Left ventricle myocardium inferior (tissue), 1 donor: ENCODE measurements at regions not wholly inside any gene's neighbourhood (a gene's known extent, or its start where the extent isn't known, plus 50 kb on each side); places are given as distances from the start of the nearest gene placed in this dataset.

Source experiments
- DNase-seq: peaks from one replicate; pipeline ENCODE4 v3.0.0-alpha.2; 2020
- H3K27ac ChIP-seq: fragments of 200-600 bp; replicated peaks from 2 replicates; pipeline ENCODE4 v1.8.0; 2021
- H3K27me3 ChIP-seq: fragments of 200-600 bp; 2 replicates; pipeline ENCODE4 v1.8.0; 2021; ENCODE audit warnings: low read depth
- H3K36me3 ChIP-seq: fragments of 200-600 bp; 2 replicates; pipeline ENCODE4 v1.8.0; 2021
- H3K4me1 ChIP-seq: fragments of 200-600 bp; 2 replicates; pipeline ENCODE4 v1.8.0; 2021
- H3K4me3 ChIP-seq: fragments of 200-600 bp; 2 replicates; pipeline ENCODE4 v1.8.0; 2021; ENCODE audit warnings: mild to moderate bottlenecking, moderate library complexity
- H3K9me3 ChIP-seq: fragments of 200-600 bp; replicated peaks from 2 replicates; pipeline ENCODE4 v1.8.0; 2021
- intact Hi-C: fragments of 100-400 bp; cut with micrococcal nuclease; formaldehyde crosslinking; loops from one replicate; pipeline ENCODE4 v1.11.0; 2022
- TF ChIP-seq, protein P1 (sequence below): fragments of 200-600 bp; IDR thresholded peaks from 2 replicates; pipeline ENCODE4 v1.8.0; 2021; ENCODE audit warnings: antibody characterized with exemption, mild to moderate bottlenecking, borderline replicate concordance
- donor health status: DM: no; HTN: yes; CAD: no; lungs with severe emphysema.

DNA sequence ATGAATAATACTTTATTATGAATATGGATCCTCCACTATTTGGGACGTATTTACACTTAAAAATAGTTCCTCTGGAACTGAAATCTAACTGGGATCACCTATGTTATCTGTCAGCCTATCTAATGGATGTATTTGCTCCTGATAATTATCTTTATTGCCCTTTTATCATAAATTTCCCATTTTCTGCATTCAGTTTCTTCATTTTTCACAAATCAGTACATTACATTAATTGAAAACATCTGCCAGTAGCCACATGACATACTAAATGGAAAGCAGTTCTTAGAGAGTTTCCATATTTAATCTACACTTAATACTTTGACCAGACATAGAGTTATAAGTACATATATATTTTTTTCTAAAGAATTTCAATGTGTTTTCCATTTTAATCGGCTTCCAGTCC is 888.8 kb downstream of the SLITRK6 start:
- intact Hi-C loops, result no loop called here
- H3K27me3 ChIP-seq, result no peaks in the 10 kb centered on the region

DNA sequence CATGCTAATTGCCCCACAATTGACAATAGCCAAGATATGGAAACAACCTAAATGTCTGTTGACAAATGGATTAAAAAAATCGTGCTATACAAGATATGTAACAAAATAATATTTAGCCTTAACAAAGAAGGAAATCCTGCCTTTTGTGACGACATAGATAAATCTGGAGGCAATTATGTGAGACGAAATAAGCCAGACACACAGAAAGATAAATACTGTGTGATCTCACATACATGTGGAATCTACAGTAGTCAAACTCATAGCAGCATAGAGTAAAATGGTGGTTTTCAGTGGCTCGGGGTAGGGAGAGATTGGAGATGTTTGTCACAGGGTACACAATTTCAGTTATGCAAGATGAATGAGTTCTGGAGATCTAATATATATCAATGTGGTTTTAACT is 895.8 kb downstream of the SLITRK6 start:
- TF ChIP-seq, protein P1, sequence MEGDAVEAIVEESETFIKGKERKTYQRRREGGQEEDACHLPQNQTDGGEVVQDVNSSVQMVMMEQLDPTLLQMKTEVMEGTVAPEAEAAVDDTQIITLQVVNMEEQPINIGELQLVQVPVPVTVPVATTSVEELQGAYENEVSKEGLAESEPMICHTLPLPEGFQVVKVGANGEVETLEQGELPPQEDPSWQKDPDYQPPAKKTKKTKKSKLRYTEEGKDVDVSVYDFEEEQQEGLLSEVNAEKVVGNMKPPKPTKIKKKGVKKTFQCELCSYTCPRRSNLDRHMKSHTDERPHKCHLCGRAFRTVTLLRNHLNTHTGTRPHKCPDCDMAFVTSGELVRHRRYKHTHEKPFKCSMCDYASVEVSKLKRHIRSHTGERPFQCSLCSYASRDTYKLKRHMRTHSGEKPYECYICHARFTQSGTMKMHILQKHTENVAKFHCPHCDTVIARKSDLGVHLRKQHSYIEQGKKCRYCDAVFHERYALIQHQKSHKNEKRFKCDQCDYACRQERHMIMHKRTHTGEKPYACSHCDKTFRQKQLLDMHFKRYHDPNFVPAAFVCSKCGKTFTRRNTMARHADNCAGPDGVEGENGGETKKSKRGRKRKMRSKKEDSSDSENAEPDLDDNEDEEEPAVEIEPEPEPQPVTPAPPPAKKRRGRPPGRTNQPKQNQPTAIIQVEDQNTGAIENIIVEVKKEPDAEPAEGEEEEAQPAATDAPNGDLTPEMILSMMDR, result no peak
- Histone ChIP-seq H3K4me1 (no peaks in the 10 kb centered on the region), H3K27me3 (no peaks in the 10 kb centered on the region), H3K36me3 (no peaks in the 10 kb centered on the region), H3K27ac (no peak overlapping the region), H3K9me3 (no peaks in the 10 kb centered on the region), H3K4me3 (no peak overlapping the region)
- intact Hi-C loops, result loop anchor here (5.0 kb wide), 1 partner anchor 919 kb away; no protein-coding TSS in a partner anchor
- DNase-seq, result no peak

More for the DNA sequence above, 888.8 kb downstream of the SLITRK6 start:
- no peak for DNase-seq
- Histone ChIP-seq H3K4me3 (no peak overlapping the region), H3K27ac (no peak overlapping the region), H3K9me3 (no peaks in the 10 kb centered on the region), H3K36me3 (no peaks in the 10 kb centered on the region), H3K4me1 (no peaks in the 10 kb centered on the region)
- TF ChIP-seq, protein P1, result no peak

DNA sequence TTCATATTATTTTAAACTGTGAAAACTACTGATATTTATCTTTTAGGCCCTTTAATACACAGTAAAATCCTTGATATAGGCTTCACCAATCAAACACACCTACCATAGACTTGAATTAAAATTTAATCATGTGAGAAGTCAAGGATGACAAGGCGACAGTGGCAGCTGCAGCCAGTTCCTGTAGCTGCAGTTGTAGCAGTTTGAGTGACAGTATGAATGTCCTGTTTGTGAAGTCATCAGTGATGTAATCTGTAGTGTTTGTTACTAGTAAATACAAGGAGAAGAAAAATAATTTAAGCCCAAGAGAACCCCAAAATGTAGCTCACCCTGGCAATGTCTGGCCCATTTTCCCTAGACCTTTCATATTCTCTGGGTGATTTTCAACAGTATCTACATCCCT is 897.0 kb downstream of the SLITRK6 start:
- DNase-seq, result no peak
- intact Hi-C loops, result loop anchor here (5.0 kb wide), 1 partner anchor 920 kb away; no protein-coding TSS in a partner anchor
- no peak overlapping the region for H3K4me3 ChIP-seq

DNA sequence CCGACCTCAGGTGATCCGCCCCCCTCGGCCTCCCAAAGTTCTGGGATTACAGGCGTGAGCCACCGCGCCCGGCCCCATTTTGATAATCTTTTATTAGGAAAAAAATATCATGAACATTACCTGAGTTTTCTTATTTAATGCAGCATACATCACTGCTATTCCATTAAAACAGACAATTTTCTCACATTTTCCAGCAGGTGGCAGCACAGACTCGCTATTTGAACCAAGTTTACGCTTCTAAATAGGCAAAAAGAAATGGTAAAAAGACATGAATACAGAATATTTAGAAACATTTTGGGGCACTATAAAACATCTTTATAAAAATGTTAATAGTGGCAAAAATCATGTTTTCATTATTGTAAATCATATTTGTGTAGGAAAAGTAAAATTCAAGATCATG is 903.1 kb downstream of the SLITRK6 start:
- intact Hi-C loops, result loop anchor here (5.0 kb wide), 1 partner anchor 911 kb away; no protein-coding TSS in a partner anchor
- Histone ChIP-seq H3K9me3 (no peaks in the 10 kb centered on the region), H3K4me1 (no peaks in the 10 kb centered on the region), H3K36me3 (no peaks in the 10 kb centered on the region), H3K4me3 (no peak overlapping the region), H3K27me3 (no peaks in the 10 kb centered on the region), H3K27ac (no peak overlapping the region)
- TF ChIP-seq, protein P1, result peak; percentile 68
- no peak for DNase-seq

More for the DNA sequence above, 897.0 kb downstream of the SLITRK6 start:
- Histone ChIP-seq H3K9me3 (no peaks in the 10 kb centered on the region), H3K27ac (no peak overlapping the region), H3K4me1 (no peaks in the 10 kb centered on the region), H3K27me3 (no peaks in the 10 kb centered on the region), H3K36me3 (no peaks in the 10 kb centered on the region)
- TF ChIP-seq, protein P1, result no peak

DNA sequence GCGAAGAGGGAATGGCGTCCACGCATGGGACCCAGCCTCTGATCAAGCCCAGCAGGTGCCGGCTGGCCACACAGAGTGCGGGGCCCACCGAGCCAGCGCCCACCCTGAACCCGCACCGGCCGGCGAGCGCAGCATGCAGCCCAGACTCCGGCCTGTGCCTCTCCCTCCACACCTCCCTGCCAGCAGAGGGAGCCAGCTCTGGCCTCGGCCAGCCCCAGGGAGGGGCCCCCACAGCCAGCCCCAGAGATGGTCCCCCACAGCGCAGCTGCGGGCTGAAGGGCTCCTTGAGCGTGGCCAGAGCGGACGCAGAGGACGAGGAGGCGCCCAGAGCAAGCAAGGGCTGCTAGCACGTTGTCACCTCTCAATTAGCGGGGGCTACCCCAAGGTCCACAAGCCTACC is 904.5 kb downstream of the SLITRK6 start:
- Histone ChIP-seq H3K4me3 (no peak overlapping the region), H3K4me1 (no peaks in the 10 kb centered on the region), H3K36me3 (no peaks in the 10 kb centered on the region), H3K9me3 (no peaks in the 10 kb centered on the region), H3K27ac (no peak overlapping the region), H3K27me3 (no peaks in the 10 kb centered on the region)
- TF ChIP-seq, protein P1, result no peak
- DNase-seq, result no peak
- intact Hi-C loops, result loop anchor here (5.0 kb wide), 1 partner anchor 913 kb away; no protein-coding TSS in a partner anchor

DNA sequence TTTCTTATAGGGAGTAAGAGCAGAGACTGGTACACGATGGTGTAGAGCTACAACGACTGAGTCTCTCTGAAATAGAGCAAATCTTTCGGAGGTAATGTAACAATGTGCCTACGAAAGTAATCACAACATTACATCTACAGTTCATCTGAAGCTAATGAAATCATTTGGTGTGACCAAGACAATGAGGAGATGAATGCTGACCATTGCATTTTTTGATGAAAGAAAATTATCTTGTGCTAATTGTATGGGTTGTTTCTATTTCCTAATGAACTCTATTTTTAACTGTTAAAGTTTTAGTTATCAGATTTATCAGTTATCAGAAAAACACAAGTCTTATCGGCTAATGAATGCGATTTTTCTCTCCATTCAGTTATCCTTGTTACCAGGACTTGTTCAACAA is 913.4 kb downstream of the SLITRK6 start:
- Histone ChIP-seq H3K4me1 (no peaks in the 10 kb centered on the region), H3K4me3 (no peak overlapping the region), H3K9me3 (no peaks in the 10 kb centered on the region), H3K27me3 (no peaks in the 10 kb centered on the region), H3K27ac (no peak overlapping the region), H3K36me3 (no peaks in the 10 kb centered on the region)
- TF ChIP-seq, protein P1, result no peak
- intact Hi-C loops, result no loop called here
- DNase-seq, result no peak
